GM12891 (cell line): ENCODE measurements at regions not wholly inside any gene's neighbourhood (a gene's known extent, or its start where the extent isn't known, plus 50 kb on each side); places are given as distances from the start of the nearest gene placed in this dataset.

Experiments
- PAX5 ChIP-seq: IDR thresholded peaks from 2 replicates; pipeline ENCODE4 v1.6.1; 2011; ENCODE audit warnings: low read length, moderate library complexity, mild to moderate bottlenecking; ENCODE audit not compliant: insufficient read depth, severe bottlenecking
- POLR2A ChIP-seq: IDR thresholded peaks from 2 replicates; pipeline ENCODE4 v1.6.1; 2011; ENCODE audit warnings: low read depth, low read length, control low read depth
- POLR2AphosphoS5 ChIP-seq: IDR thresholded peaks from 2 replicates; pipeline ENCODE4 v1.6.1; 2011; ENCODE audit warnings: low read depth, low read length, control low read depth

DNA sequence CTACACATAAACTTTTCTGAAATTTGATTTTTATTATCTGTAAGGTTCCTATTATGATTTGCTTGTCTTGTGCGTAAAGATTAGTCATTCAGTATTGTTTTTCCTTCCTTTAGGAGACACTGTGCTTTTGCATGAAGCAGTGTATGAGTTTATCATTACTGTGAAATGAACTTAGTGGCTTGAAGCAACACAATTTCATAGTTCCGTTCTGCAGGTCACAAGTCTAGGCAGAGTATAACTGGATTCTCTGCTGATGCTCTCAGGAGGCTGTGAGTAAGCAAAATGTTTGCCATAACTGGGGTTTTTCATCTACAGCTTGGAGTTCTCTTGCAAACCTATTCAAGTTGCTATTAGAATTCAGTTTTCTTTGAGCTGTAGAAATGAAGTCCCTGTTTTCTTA, 1136.1 kb downstream of the OTOL1 start:
- no peak for TF ChIP-seq POLR2AphosphoS5
- TF ChIP-seq POLR2A, result no peak
- TF ChIP-seq PAX5, result no peak
